Brain microvascular endothelial cell (primary cell): ENCODE measurements at regions not wholly inside any gene's neighbourhood (a gene's known extent, or its start where the extent isn't known, plus 50 kb on each side); places are given as distances from the start of the nearest gene placed in this dataset.

Experiments used
- DNase-seq: peaks from one replicate; pipeline ENCODE4 v3.0.0-alpha.2; 2020
- H3K27ac ChIP-seq: fragments of 250-450 bp; sonication (Bioruptor Pico); 2 replicates; pipeline ENCODE4 v1.5.1; 2020; ENCODE audit warnings: mild to moderate bottlenecking, moderate library complexity
- H3K27me3 ChIP-seq: fragments of 250-450 bp; sonication (Bioruptor Pico); replicated peaks from 2 replicates; pipeline ENCODE4 v1.5.1; 2020; ENCODE audit warnings: mild to moderate bottlenecking
- H3K36me3 ChIP-seq: fragments of 250-450 bp; sonication (Bioruptor Pico); replicated peaks from 2 replicates; pipeline ENCODE4 v1.5.1; 2020; ENCODE audit warnings: mild to moderate bottlenecking
- H3K4me3 ChIP-seq: 2 replicates; pipeline ENCODE4 v1.5.1; 2011; ENCODE audit warnings: low read depth, mild to moderate bottlenecking, control low read depth, low read length, moderate library complexity
- in situ Hi-C: cut with HindIII; loops from 2 replicates; pipeline ENCODE4 v1.10.0; 2017; ENCODE audit warnings: low sequenced_read_pairs, low pct_ligation_motif_present
- TF ChIP-seq, protein P1 (sequence below): IDR thresholded peaks from 2 replicates; pipeline ENCODE4 v1.5.1; 2011; ENCODE audit warnings: low read depth, mild to moderate bottlenecking, moderate library complexity, low read length, control low read depth, inconsistent platforms; ENCODE audit errors: missing control alignments

DNA sequence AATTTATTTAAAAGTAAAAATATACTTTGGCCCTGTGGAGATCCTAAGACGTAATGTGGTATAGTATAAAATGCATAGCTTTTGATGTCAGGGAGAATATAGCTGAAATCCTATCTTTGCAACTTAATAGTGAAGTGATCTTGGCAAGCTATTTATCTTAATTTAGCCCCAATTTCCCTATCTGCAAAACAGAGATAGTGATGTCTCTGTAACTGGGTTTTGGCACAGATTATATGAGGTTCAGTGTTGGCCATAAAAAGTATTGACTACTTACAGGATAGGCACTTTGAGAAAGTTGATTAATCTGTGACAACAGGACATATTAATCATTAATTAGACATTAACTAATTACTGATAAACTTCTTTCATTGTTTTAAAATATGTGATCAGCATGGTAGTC, 89.2 kb downstream of the ISL1 start:
- H3K27ac ChIP-seq = no peak overlapping the region
- TF ChIP-seq, protein P1, sequence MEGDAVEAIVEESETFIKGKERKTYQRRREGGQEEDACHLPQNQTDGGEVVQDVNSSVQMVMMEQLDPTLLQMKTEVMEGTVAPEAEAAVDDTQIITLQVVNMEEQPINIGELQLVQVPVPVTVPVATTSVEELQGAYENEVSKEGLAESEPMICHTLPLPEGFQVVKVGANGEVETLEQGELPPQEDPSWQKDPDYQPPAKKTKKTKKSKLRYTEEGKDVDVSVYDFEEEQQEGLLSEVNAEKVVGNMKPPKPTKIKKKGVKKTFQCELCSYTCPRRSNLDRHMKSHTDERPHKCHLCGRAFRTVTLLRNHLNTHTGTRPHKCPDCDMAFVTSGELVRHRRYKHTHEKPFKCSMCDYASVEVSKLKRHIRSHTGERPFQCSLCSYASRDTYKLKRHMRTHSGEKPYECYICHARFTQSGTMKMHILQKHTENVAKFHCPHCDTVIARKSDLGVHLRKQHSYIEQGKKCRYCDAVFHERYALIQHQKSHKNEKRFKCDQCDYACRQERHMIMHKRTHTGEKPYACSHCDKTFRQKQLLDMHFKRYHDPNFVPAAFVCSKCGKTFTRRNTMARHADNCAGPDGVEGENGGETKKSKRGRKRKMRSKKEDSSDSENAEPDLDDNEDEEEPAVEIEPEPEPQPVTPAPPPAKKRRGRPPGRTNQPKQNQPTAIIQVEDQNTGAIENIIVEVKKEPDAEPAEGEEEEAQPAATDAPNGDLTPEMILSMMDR = no peak
- DNase-seq = no peak
- H3K27me3 ChIP-seq = no peaks in the 10 kb centered on the region
- in situ Hi-C loops = no loop called here
- no peak overlapping the region for H3K4me3 ChIP-seq
- H3K36me3 ChIP-seq = no peaks in the 10 kb centered on the region

- in situ Hi-C loops = no loop called here
- TF ChIP-seq, protein P1 = no peak
Observed at GRCh38 chr5:51475628-51476027, 92.4 kb downstream of the ISL1 start.

GRCh38 chr5:51476431-51476830, 93.2 kb downstream of the ISL1 start:
- in situ Hi-C loops = no loop called here
- no peak overlapping the region for H3K4me3 ChIP-seq
- no peaks in the 10 kb centered on the region for H3K27me3 ChIP-seq
- H3K27ac ChIP-seq = no peak overlapping the region
- no peak for DNase-seq
- TF ChIP-seq, protein P1 = no peak
- H3K36me3 ChIP-seq = no peaks in the 10 kb centered on the region

More at GRCh38 chr5:51475628-51476027, 92.4 kb downstream of the ISL1 start:
- no peak overlapping the region for H3K27ac ChIP-seq
- H3K4me3 ChIP-seq = no peak overlapping the region
- DNase-seq = no peak
- H3K36me3 ChIP-seq = no peaks in the 10 kb centered on the region
- H3K27me3 ChIP-seq = no peaks in the 10 kb centered on the region

- Histone ChIP-seq H3K4me3 (no peak overlapping the region), H3K27ac (no peak overlapping the region), H3K27me3 (no peaks in the 10 kb centered on the region), H3K36me3 (no peaks in the 10 kb centered on the region)
- TF ChIP-seq, protein P1 = no peak
- in situ Hi-C loops = no loop called here
- DNase-seq = no peak
Observed at GRCh38 chr5:51479840-51480239, 96.6 kb downstream of the ISL1 start.

DNA sequence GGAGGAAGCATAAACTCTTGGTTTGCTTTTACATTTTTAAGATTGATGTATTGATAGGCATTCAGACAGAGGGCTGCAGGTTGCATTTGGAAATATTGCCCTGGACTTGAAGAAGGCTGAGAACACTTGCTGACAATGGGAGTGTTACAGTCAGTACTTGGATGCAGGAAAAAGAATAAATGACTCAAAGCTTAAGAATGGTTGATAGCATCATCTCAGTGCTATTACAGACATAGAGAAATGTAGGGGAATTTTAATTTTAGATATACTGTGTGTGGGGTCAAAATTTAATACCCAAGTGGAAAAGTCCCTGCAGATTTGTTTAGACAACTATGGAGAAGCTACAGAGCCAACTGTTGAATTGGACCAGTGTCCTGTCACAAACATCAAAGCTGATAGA, 101.1 kb downstream of the ISL1 start:
- in situ Hi-C loops = no loop called here
- no peak for DNase-seq
- Histone ChIP-seq H3K36me3 (no peaks in the 10 kb centered on the region), H3K27me3 (no peaks in the 10 kb centered on the region), H3K27ac (no peak overlapping the region), H3K4me3 (no peak overlapping the region)
- TF ChIP-seq, protein P1 = no peak

DNA sequence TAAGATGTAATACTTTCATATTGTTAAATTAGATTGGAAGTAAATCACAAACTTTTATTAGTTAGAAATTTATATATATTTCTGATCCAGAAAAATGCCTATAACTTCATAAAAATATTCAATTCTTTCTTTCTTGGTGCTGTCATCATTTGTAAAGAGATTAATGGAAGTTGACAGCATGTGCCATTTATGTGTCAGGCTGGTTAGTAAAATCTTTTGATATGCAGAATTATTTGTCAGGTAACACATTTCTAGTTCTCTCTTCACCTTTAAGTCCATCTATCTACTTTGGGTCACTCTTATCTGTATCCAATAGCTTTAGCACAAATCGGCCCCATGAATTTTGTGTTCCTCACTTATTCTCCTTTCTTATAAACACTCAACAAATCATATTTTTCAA, 102.9 kb downstream of the ISL1 start:
- Histone ChIP-seq H3K27ac (no peak overlapping the region), H3K36me3 (no peaks in the 10 kb centered on the region), H3K27me3 (no peaks in the 10 kb centered on the region), H3K4me3 (no peak overlapping the region)
- TF ChIP-seq, protein P1 = no peak
- no peak for DNase-seq
- in situ Hi-C loops = no loop called here
